Duodenal mucosa (tissue), 2 donors: ENCODE measurements at regions not wholly inside any gene's neighbourhood (a gene's known extent, or its start where the extent isn't known, plus 50 kb on each side); places are given as distances from the start of the nearest gene placed in this dataset.
"Not testable (repeated sequence)": the region's sequence is repeated elsewhere in the genome, so short reads cannot be mapped to it uniquely, and the experiment has no call there.

ENCODE experiments used
- H3K27ac ChIP-seq: one replicate; pipeline ENCODE4 v1.7.0; 2013; ENCODE audit warnings: low read depth, low read length
- H3K27me3 ChIP-seq, 2 donors: one replicate each; pipeline ENCODE4 v1.7.0; 2013; ENCODE audit warnings: low read length in 2 of 2, control low read depth in 1 of 2; ENCODE audit not compliant: insufficient read depth in 2 of 2, control insufficient read depth in 1 of 2
- H3K36me3 ChIP-seq, 2 donors: one replicate each; pipeline ENCODE4 v1.7.0; 2013; ENCODE audit warnings: low read length in 2 of 2, control low read depth in 1 of 2; ENCODE audit not compliant: insufficient read depth in 2 of 2, control insufficient read depth in 1 of 2
- H3K4me1 ChIP-seq, 2 donors: one replicate each; pipeline ENCODE4 v1.7.0; 2013; ENCODE audit warnings: low read length in 2 of 2, control low read depth in 1 of 2; ENCODE audit not compliant: insufficient read depth in 2 of 2, control insufficient read depth in 1 of 2
- H3K4me3 ChIP-seq, 2 donors: one replicate each; pipeline ENCODE4 v1.7.0; 2013; ENCODE audit warnings: low read length in 2 of 2, low read depth in 1 of 2
- H3K9ac ChIP-seq, 2 donors: one replicate each; pipeline ENCODE4 v1.7.0; 2013; ENCODE audit warnings: low read length in 2 of 2, low read depth in 1 of 2
- H3K9me3 ChIP-seq, 2 donors: one replicate each; pipeline ENCODE4 v1.7.0; 2013; ENCODE audit warnings: low read length in 2 of 2, control low read depth in 1 of 2; ENCODE audit not compliant: control insufficient read depth in 1 of 2

- Histone ChIP-seq H3K9me3 (no peaks in the 10 kb centered on the region), H3K9ac (no peak overlapping the region), H3K4me1 (peaks cover 9 to 24% of the 10 kb centered on the region in 2 donors), H3K27ac (no peak overlapping the region), H3K27me3 (no peaks in the 10 kb centered on the region), H3K36me3 (no peaks in the 10 kb centered on the region), H3K4me3 (no peak overlapping the region)
These were observed 58.1 kb upstream of the USP3 start for GRCh38 chr15:63446255-63446654.

- H3K9ac ChIP-seq = no peak overlapping the region
- peaks cover 9 to 24% of the 10 kb centered on the region in 2 donors for H3K4me1 ChIP-seq
- H3K36me3 ChIP-seq = no peaks in the 10 kb centered on the region
- H3K4me3 ChIP-seq = no peak overlapping the region
- no peaks in the 10 kb centered on the region for H3K27me3 ChIP-seq
- H3K9me3 ChIP-seq = no peaks in the 10 kb centered on the region
- H3K27ac ChIP-seq = no peak overlapping the region
These were observed 57.2 kb upstream of the USP3 start for GRCh38 chr15:63447017-63447676.

GRCh38 chr15:63448266-63448665 lies 56.1 kb upstream of the USP3 start:
- Histone ChIP-seq H3K4me1 (peaks cover 9 to 24% of the 10 kb centered on the region in 2 donors), H3K27ac (no peak overlapping the region), H3K27me3 (no peaks in the 10 kb centered on the region), H3K36me3 (no peaks in the 10 kb centered on the region), H3K4me3 (no peak overlapping the region), H3K9me3 (no peaks in the 10 kb centered on the region), H3K9ac (no peak overlapping the region)

GRCh38 chr15:63448872-63449555 lies 55.4 kb upstream of the USP3 start:
- not testable (repeated sequence) for H3K27ac ChIP-seq, H3K36me3 ChIP-seq, H3K4me3 ChIP-seq, H3K9ac ChIP-seq, H3K27me3 ChIP-seq, H3K9me3 ChIP-seq
- peaks cover 9 to 24% of the 10 kb centered on the region in 2 donors for H3K4me1 ChIP-seq

GRCh38 chr15:63449731-63450130 lies 54.7 kb upstream of the USP3 start:
- no peak overlapping the region for H3K27ac ChIP-seq

GRCh38 chr15:63450884-63451225 lies 53.5 kb upstream of the USP3 start:
- Histone ChIP-seq H3K36me3 (no peaks in the 10 kb centered on the region), H3K27ac (no peak overlapping the region), H3K4me3 (no peak overlapping the region), H3K9ac (no peak overlapping the region), H3K9me3 (no peaks in the 10 kb centered on the region), H3K4me1 (peaks cover 6 to 16% of the 10 kb centered on the region in 2 donors), H3K27me3 (no peaks in the 10 kb centered on the region)

More at GRCh38 chr15:63449731-63450130, 54.7 kb upstream of the USP3 start:
- no peaks in the 10 kb centered on the region for H3K9me3 ChIP-seq
- H3K36me3 ChIP-seq = no peaks in the 10 kb centered on the region
- no peak overlapping the region for H3K9ac ChIP-seq
- H3K4me3 ChIP-seq = no peak overlapping the region
- H3K27me3 ChIP-seq = no peaks in the 10 kb centered on the region
- peaks cover 6 to 20% of the 10 kb centered on the region in 2 donors for H3K4me1 ChIP-seq

GRCh38 chr15:63451671-63452315 lies 52.6 kb upstream of the USP3 start:
- no peak overlapping the region for H3K9ac ChIP-seq
- H3K4me1 ChIP-seq = peaks cover 6 to 16% of the 10 kb centered on the region in 2 donors
- H3K4me3 ChIP-seq = no peak overlapping the region
- H3K36me3 ChIP-seq = no peaks in the 10 kb centered on the region
- H3K9me3 ChIP-seq = no peaks in the 10 kb centered on the region
- no peaks in the 10 kb centered on the region for H3K27me3 ChIP-seq
- H3K27ac ChIP-seq = no peak overlapping the region

GRCh38 chr15:63452552-63453136 lies 51.7 kb upstream of the USP3 start:
- Histone ChIP-seq H3K9ac (no peak overlapping the region), H3K4me3 (no peak overlapping the region), H3K27ac (no peak overlapping the region), H3K4me1 (peaks cover 6 to 13% of the 10 kb centered on the region in 2 donors), H3K36me3 (no peaks in the 10 kb centered on the region), H3K27me3 (no peaks in the 10 kb centered on the region), H3K9me3 (no peaks in the 10 kb centered on the region)

GRCh38 chr15:63453186-63453905 lies 51.0 kb upstream of the USP3 start:
- Histone ChIP-seq H3K36me3 (no peaks in the 10 kb centered on the region), H3K9ac (no peak overlapping the region), H3K27me3 (no peaks in the 10 kb centered on the region), H3K27ac (no peak overlapping the region), H3K4me3 (no peak overlapping the region), H3K4me1 (peaks cover 6 to 10% of the 10 kb centered on the region in 2 donors), H3K9me3 (no peaks in the 10 kb centered on the region)
